Transverse colon (tissue), 4 donors: ENCODE measurements at regions not wholly inside any gene's neighbourhood (a gene's known extent, or its start where the extent isn't known, plus 50 kb on each side); places are given as distances from the start of the nearest gene placed in this dataset.

Experiments
- CTCF ChIP-seq, 5 experiments: fragments of 200-600 bp in 3 of 5; fragments of 450-650 bp in 2 of 5; sonication (generic) in 3 of 5; IDR thresholded peaks; 1 replicate in 2 of 5; 2 replicates in 3 of 5; pipeline ENCODE4 v1.5.1; 2016 to 2017; ENCODE audit warnings: antibody characterized with exemption in 5 of 5, inconsistent platforms in 3 of 5, mild to moderate bottlenecking in 2 of 5, moderate library complexity in 1 of 5
- EP300 ChIP-seq: sonication (generic); formaldehyde crosslinking; IDR thresholded peaks from one replicate; pipeline ENCODE4 v1.6.1; 2017; ENCODE audit warnings: antibody characterized with exemption, low read depth
- POLR2A ChIP-seq: fragments of 450-650 bp; IDR thresholded peaks from one replicate; pipeline ENCODE4 v1.6.1; 2016; ENCODE audit warnings: antibody characterized with exemption, mild to moderate bottlenecking, moderate library complexity
- POLR2AphosphoS5 ChIP-seq, 3 donors: sonication (generic); formaldehyde crosslinking; IDR thresholded peaks; one replicate each; pipeline ENCODE4 v1.6.1; 2016; ENCODE audit warnings: antibody characterized with exemption in 3 of 3

DNA sequence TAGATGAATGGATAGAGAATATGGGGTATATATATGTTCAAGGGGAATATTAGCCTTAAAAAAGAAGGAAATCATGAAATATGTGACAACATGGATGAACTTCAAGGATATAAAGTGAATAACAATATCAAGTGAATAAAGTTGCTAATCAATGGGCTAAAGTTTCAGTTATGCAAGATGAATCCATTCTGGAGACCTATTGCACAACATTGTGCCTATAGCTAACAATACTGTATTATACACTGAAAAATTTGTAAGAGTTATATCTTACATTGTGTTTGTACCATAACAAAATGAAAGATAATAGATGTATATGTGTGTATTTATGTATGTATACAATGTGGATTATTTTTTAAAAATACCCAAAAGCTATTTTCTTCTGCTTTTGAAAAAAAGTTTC lies 96.3 kb upstream of the DPYD start:
- TF ChIP-seq POLR2A (no peak), CTCF (IDR thresholded peaks at IDR 0.05) (no peak), POLR2AphosphoS5 (IDR thresholded peaks at IDR 0.05) (no peak), EP300 (no peak)
